ENCODE measurements at regions not wholly inside any gene's neighbourhood (a gene's known extent, or its start where the extent isn't known, plus 50 kb on each side); places are given as distances from the start of the nearest gene placed in this dataset.

DNA sequence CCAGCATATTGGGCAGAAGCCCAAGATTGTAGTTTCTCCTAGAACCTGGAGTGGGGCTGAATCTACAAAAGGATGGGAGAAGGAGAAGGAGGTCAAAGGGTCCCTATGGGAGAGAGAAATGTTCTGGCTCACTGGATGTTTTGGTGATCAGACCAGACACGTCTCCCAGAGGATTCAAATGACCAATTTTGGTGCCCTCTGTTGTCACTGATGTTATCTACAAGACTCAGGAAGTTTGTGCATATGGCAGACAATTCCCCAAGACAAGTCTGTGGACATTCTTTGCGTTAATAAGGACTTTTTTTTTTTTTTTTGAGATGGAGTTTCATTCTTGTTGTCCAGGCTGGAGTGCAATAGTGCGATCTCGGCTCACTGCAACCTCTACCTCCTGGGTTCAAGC lies 137.2 kb upstream of the SMARCA2 start:
- no peaks in the 10 kb centered on the region for H3K9me3 Mint-ChIP-seq
- no peak overlapping the region for H3K4me3 Mint-ChIP-seq
- no peak overlapping the region for H3K27ac Mint-ChIP-seq
- H3K4me1 Mint-ChIP-seq: no peaks in the 10 kb centered on the region
- no peaks in the 10 kb centered on the region for H3K27me3 Mint-ChIP-seq (ENCODE audit: low read depth)
- H3K36me3 Mint-ChIP-seq (ENCODE audit: low read depth): no peaks in the 10 kb centered on the region
- TF ChIP-seq, protein P1, sequence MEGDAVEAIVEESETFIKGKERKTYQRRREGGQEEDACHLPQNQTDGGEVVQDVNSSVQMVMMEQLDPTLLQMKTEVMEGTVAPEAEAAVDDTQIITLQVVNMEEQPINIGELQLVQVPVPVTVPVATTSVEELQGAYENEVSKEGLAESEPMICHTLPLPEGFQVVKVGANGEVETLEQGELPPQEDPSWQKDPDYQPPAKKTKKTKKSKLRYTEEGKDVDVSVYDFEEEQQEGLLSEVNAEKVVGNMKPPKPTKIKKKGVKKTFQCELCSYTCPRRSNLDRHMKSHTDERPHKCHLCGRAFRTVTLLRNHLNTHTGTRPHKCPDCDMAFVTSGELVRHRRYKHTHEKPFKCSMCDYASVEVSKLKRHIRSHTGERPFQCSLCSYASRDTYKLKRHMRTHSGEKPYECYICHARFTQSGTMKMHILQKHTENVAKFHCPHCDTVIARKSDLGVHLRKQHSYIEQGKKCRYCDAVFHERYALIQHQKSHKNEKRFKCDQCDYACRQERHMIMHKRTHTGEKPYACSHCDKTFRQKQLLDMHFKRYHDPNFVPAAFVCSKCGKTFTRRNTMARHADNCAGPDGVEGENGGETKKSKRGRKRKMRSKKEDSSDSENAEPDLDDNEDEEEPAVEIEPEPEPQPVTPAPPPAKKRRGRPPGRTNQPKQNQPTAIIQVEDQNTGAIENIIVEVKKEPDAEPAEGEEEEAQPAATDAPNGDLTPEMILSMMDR (IDR thresholded peaks at IDR 0.05; ENCODE audit: unreplicated experiment in 3 of 3): no peak

DNA sequence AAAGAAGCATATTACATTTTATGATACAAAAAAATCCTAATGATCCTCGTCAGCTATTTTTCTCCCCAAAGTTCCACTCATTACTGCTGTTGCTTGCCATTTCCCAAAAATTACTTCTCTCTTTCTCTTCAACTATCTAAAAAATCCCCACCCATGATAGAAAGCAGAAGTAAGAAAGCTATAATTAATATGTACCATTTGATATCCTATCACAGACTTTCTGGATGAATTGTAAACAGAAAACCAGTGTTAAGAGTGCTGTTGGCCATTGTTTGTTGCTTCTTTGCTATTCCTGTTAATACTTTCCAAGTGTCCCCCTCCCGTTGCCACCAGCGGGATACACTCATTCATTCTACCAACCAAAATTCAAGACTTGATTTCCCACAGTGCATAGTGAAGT lies 136.3 kb upstream of the SMARCA2 start:
- Mint-ChIP-seq H3K9me3 (peaks cover 2% of the 10 kb centered on the region), H3K4me3 (no peak overlapping the region), H3K4me1 (no peaks in the 10 kb centered on the region), H3K36me3 (ENCODE audit: low read depth) (no peaks in the 10 kb centered on the region), H3K27me3 (ENCODE audit: low read depth) (no peaks in the 10 kb centered on the region), H3K27ac (no peak overlapping the region)
- TF ChIP-seq, protein P1 (IDR thresholded peaks at IDR 0.05; ENCODE audit: unreplicated experiment in 3 of 3): no peak

DNA sequence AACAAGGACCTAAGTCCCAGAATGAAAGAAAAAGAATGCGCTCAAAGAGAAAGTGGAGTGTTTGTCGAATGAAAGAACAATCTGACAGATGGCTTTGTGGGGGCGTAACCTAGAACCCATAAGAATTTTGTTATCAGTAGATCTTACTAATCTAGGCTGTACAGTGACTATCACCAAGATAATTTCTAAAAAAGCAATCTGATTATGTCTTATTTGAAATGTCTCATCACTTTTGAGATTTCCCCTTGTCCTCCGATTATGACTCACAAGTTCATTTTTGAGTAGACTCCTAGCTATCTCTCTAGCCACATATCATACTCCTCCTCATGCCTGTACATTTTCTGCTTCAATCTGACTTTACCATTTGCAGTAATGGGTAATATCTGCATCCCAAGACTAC lies 135.6 kb upstream of the SMARCA2 start:
- H3K36me3 Mint-ChIP-seq (ENCODE audit: low read depth): no peaks in the 10 kb centered on the region
- no peak overlapping the region for H3K27ac Mint-ChIP-seq
- no peak overlapping the region for H3K4me3 Mint-ChIP-seq
- H3K4me1 Mint-ChIP-seq: no peaks in the 10 kb centered on the region
- H3K27me3 Mint-ChIP-seq (ENCODE audit: low read depth): peaks cover 5% of the 10 kb centered on the region
- peaks cover 2% of the 10 kb centered on the region for H3K9me3 Mint-ChIP-seq
- TF ChIP-seq, protein P1 (IDR thresholded peaks at IDR 0.05; ENCODE audit: unreplicated experiment in 3 of 3): no peak

DNA sequence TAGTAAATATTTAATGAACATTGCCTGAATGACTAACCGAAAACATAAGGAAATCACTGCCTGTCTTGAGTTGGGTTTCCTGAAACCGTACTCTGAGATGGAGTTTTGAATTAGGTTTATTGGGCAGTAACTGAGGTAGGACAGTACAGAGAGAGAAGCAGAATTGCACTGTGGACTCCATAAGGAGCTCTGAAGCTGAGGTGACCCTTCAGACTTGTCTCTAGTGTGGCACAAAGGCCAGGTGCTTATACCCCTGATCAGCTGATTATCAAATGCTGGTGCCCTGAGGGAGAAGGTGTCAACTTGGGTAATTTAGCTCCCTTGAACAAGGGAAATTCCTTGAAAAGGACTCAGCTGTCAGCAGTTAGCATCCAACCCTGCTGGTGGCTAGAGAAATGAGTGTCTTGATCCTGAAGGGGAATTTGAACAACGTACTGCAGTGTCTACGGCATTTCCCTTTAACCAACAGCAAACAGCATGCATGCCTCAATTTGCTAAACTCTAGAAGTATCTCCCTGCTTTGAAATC lies 135.0 kb upstream of the SMARCA2 start:
- no peaks in the 10 kb centered on the region for H3K4me1 Mint-ChIP-seq
- H3K9me3 Mint-ChIP-seq: peaks cover 2% of the 10 kb centered on the region
- H3K36me3 Mint-ChIP-seq (ENCODE audit: low read depth): no peaks in the 10 kb centered on the region
- TF ChIP-seq, protein P1 (IDR thresholded peaks at IDR 0.05; ENCODE audit: unreplicated experiment in 3 of 3): no peak
- peaks cover 5% of the 10 kb centered on the region for H3K27me3 Mint-ChIP-seq (ENCODE audit: low read depth)
- no peak overlapping the region for H3K4me3 Mint-ChIP-seq
- no peak overlapping the region for H3K27ac Mint-ChIP-seq

DNA sequence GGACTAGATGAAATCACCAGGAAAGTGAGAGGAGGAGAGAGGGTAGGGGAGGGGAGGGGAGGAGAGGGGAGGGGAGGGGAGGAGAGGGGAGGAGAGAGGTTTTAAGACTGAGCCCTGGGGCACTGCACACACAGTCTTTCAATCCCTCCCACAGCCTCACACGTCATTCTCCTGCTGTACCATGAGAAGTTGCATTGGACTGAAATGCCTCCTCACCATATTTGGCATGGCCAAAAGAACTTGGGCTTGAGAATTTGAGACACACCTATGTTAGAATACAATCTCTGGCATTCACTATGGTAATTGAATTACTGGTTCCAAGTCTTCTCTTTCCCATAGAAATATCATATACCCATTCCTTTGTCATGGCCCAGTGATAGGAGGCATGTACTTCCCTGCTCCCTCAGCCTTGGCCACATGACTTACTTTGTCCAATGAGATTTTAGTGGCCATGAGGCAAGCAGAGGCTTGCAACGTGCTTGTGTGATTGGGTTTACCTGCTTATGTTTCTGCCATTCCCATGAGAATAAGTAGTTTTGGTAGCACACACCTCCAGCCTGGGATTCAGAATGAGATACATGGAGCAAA lies 133.3 kb upstream of the SMARCA2 start:
- peaks cover 5% of the 10 kb centered on the region for H3K27me3 Mint-ChIP-seq (ENCODE audit: low read depth)
- peaks cover 2% of the 10 kb centered on the region for H3K9me3 Mint-ChIP-seq
- no peaks in the 10 kb centered on the region for H3K36me3 Mint-ChIP-seq (ENCODE audit: low read depth)
- H3K4me1 Mint-ChIP-seq: no peaks in the 10 kb centered on the region
- no peak overlapping the region for H3K4me3 Mint-ChIP-seq
- no peak overlapping the region for H3K27ac Mint-ChIP-seq
- TF ChIP-seq, protein P1 (IDR thresholded peaks at IDR 0.05; ENCODE audit: unreplicated experiment in 3 of 3): no peak

DNA sequence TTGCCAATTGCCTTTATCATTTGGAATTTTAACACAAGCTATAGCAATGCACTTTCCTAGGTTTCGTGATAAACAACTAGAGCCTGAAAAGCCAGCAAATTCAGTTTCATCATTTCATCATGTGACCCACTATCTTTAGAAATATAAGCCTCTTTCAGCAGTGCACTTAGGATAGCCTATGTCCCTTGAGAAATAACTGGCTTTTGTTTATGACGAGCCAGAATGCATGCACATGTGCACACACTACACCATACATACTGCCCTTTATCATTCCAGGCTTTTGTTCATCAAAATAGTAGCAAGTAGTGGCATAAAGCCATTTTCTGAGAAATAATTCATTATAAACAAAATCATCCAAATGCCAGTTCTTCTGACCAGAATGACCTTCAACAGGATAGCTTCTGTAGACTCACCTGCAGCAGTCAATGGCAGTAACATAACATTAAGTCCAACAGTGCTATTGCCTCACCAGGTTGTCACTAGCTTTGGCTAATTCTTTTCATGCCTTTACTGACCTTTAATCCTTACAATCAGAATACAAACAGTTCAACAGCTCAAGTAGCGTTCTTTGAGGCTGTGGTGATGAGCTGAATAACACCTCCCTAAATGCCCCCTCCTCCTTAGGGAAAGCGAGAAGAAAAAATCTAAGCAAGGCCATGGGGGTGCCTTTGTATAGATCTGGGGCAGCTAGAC lies 132.3 kb upstream of the SMARCA2 start:
- Mint-ChIP-seq H3K27me3 (ENCODE audit: low read depth) (peaks cover 5% of the 10 kb centered on the region), H3K9me3 (peaks cover 2% of the 10 kb centered on the region), H3K27ac (no peak overlapping the region), H3K36me3 (ENCODE audit: low read depth) (no peaks in the 10 kb centered on the region), H3K4me1 (no peaks in the 10 kb centered on the region), H3K4me3 (no peak overlapping the region)
- TF ChIP-seq, protein P1 (IDR thresholded peaks at IDR 0.05; ENCODE audit: unreplicated experiment in 3 of 3): no peak

Measured in nephron (organoid).